HCT116 (cell line): ENCODE measurements at regions not wholly inside any gene's neighbourhood (a gene's known extent, or its start where the extent isn't known, plus 50 kb on each side); places are given as distances from the start of the nearest gene placed in this dataset.

Experiments used
- CTCF ChIP-seq, 3 experiments: fragments of 200-600 bp in 1 of 3; sonication (generic) in 1 of 3; IDR thresholded peaks in 2 of 3; conservative IDR thresholded peaks in 1 of 3; 2 replicates each; pipeline ENCODE4 v1.5.1; 2012 to 2017; ENCODE audit warnings: low read depth in 2 of 3, low read length in 2 of 3, antibody characterized with exemption in 1 of 3, borderline replicate concordance in 1 of 3, control low read depth in 1 of 3, mild to moderate bottlenecking in 1 of 3, mixed read lengths in 1 of 3, mixed run types in 1 of 3, moderate library complexity in 1 of 3; ENCODE audit not compliant: insufficient read depth in 1 of 3
- ZBTB33 ChIP-seq: IDR thresholded peaks from 2 replicates; pipeline ENCODE4 v1.6.1; 2011; ENCODE audit warnings: mild to moderate bottlenecking, low read length, moderate library complexity; ENCODE audit not compliant: insufficient replicate concordance; ENCODE audit errors: extremely low read depth

DNA sequence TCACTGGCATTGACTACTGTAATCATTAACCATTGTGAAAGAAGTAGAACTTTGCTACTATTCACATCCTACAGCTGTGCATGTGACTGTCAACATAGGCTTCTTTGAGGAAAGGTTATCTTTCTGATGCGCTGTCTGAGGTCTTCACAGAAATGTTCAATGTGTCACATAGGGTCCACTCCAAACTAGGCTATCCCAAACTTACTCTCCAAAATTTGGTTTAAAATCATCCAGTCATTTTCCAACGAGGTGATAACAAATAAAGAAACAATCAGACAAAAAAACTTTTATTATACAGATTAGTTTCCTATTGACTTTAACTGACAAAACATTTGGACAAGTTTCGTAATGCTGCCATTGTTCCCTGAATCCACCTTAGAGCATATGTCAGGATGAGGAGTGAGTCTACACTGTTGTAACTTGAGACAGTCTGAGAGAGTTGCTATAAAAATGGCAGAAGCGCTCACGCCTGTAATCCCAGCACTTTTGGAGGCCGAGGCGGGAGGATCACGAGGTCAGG, 511.6 kb downstream of the PLOD2 start:
- TF ChIP-seq ZBTB33 (no peak), CTCF (IDR thresholded peaks at IDR 0.05 in 2 of 3, conservative IDR thresholded peaks at IDR 0.05 in 1 of 3; ENCODE audit: borderline replicate concordance in 1 of 3, insufficient read depth in 1 of 3, low read depth in 2 of 3, low read length in 2 of 3) (no peak)
